ENCODE measurements at regions not wholly inside any gene's neighbourhood (a gene's known extent, or its start where the extent isn't known, plus 50 kb on each side); places are given as distances from the start of the nearest gene placed in this dataset.
A peak's percentile ranks its signal among the peaks of the same experiment; 100 is the strongest.
"Not testable (repeated sequence)": the region's sequence is repeated elsewhere in the genome, so short reads cannot be mapped to it uniquely, and the experiment has no call there.

GRCh38 chr9:67133124-67133523 lies 140.8 kb upstream of the SPATA31A3 start:
- DNase-seq (ENCODE audit: low spot score): not testable (repeated sequence)

GRCh38 chr9:67116761-67117160 lies 124.4 kb upstream of the SPATA31A3 start:
- DNase-seq (ENCODE audit: low spot score): not testable (repeated sequence)

GRCh38 chr9:67112148-67112547 lies 119.8 kb upstream of the SPATA31A3 start:
- not testable (repeated sequence) for DNase-seq (ENCODE audit: low spot score)

GRCh38 chr9:67111733-67112132 lies 119.4 kb upstream of the SPATA31A3 start:
- DNase-seq (ENCODE audit: low spot score): not testable (repeated sequence)

GRCh38 chr9:67109859-67110258 lies 117.5 kb upstream of the SPATA31A3 start:
- DNase-seq (ENCODE audit: low spot score): not testable (repeated sequence)

- not testable (repeated sequence) for DNase-seq (ENCODE audit: low spot score)
These were observed 114.3 kb upstream of the SPATA31A3 start for GRCh38 chr9:67106659-67107058.

GRCh38 chr9:67102506-67103276 lies 110.3 kb upstream of the SPATA31A3 start:
- DNase-seq (ENCODE audit: low spot score): not testable (repeated sequence)

- DNase-seq (ENCODE audit: low spot score): peak; percentile 0
These were observed 98.8 kb upstream of the SPATA31A3 start for GRCh38 chr9:67091104-67091503.

- not testable (repeated sequence) for DNase-seq (ENCODE audit: low spot score)
These were observed 94.5 kb upstream of the SPATA31A3 start for GRCh38 chr9:67086862-67087261.

GRCh38 chr9:67066140-67066539 lies 73.8 kb upstream of the SPATA31A3 start:
- DNase-seq (ENCODE audit: low spot score): not testable (repeated sequence)

- not testable (repeated sequence) for DNase-seq (ENCODE audit: low spot score)
These were observed 66.8 kb upstream of the SPATA31A3 start for GRCh38 chr9:67058898-67059715.
